Retinal pigment epithelial cell (primary cell): ENCODE measurements at regions not wholly inside any gene's neighbourhood (a gene's known extent, or its start where the extent isn't known, plus 50 kb on each side); places are given as distances from the start of the nearest gene placed in this dataset.
A peak's percentile ranks its signal among the peaks of the same experiment; 100 is the strongest.

Source experiments
- DNase-seq: peaks from one replicate; pipeline ENCODE4 v3.0.0-alpha.2; 2010; ENCODE audit warnings: low read depth
- H3K4me3 ChIP-seq: 2 replicates; pipeline ENCODE4 v1.5.1; 2011; ENCODE audit warnings: mild to moderate bottlenecking, low read length, control low read depth, moderate library complexity
- TF ChIP-seq, protein P1 (sequence below): conservative IDR thresholded peaks from 2 replicates; pipeline ENCODE4 v1.5.1; 2011; ENCODE audit warnings: low read depth, low read length, control low read depth, inconsistent platforms

DNA sequence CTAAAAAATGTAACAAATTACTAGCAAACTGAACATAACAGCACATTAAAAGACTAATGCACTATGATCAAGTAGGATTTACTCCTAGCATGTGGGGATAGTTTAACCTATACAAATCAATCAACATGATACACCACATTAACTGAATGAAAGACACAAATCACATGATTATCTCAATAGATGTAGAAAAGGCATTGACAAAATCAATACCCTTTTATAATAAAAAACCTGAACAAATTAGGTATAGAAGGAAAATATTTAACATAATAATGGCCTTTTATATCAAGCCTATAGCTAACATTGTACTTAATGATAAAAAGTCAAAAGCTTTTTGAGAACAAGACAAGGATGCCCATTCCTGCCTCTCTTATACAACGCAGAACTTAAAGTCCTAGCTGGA is 540.0 kb downstream of the RERGL start:
- TF ChIP-seq, protein P1, sequence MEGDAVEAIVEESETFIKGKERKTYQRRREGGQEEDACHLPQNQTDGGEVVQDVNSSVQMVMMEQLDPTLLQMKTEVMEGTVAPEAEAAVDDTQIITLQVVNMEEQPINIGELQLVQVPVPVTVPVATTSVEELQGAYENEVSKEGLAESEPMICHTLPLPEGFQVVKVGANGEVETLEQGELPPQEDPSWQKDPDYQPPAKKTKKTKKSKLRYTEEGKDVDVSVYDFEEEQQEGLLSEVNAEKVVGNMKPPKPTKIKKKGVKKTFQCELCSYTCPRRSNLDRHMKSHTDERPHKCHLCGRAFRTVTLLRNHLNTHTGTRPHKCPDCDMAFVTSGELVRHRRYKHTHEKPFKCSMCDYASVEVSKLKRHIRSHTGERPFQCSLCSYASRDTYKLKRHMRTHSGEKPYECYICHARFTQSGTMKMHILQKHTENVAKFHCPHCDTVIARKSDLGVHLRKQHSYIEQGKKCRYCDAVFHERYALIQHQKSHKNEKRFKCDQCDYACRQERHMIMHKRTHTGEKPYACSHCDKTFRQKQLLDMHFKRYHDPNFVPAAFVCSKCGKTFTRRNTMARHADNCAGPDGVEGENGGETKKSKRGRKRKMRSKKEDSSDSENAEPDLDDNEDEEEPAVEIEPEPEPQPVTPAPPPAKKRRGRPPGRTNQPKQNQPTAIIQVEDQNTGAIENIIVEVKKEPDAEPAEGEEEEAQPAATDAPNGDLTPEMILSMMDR = no peak
- no peak for DNase-seq
- H3K4me3 ChIP-seq = no peak overlapping the region

DNA sequence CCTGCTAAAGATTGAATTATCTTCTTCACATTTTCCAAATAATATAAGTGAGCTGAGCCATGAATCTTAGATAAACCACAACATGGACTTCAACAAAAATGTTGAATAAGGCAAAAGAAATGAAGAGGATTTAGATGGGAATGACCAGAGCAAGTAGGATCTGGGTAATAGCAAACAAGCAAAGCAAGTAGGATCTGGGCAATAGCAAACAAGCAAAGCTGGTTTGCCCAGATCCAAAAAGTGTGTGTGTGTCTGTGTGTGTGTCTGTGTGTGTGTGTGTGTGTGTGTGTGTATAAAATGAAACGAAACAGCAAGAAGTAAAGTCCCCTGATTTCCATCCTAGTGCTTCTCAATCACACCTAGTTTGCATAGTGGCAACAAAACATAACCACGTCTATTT is 549.1 kb downstream of the RERGL start:
- H3K4me3 ChIP-seq = no peak overlapping the region
- TF ChIP-seq, protein P1 = no peak
- no peak for DNase-seq

DNA sequence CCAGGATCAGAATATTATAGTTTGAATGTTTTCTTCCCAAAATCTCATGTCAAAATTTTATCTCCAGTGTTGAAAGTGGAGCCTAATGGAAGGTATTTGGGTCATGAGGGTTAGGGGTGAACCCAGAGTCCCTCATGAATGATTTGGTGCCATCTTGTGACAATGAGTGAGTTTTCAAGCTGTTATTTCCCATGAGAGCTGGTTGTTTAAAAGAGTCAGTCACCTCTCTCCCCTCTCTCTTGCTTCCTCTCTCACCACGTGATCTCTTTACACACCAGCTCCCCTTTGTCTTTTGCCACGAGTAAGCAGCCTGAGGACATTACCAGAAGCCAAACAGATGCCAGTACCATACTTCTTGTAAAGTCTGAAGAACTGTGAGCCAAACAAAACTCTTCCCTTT is 561.6 kb downstream of the RERGL start:
- no peak for DNase-seq
- TF ChIP-seq, protein P1 = no peak
- no peak overlapping the region for H3K4me3 ChIP-seq

DNA sequence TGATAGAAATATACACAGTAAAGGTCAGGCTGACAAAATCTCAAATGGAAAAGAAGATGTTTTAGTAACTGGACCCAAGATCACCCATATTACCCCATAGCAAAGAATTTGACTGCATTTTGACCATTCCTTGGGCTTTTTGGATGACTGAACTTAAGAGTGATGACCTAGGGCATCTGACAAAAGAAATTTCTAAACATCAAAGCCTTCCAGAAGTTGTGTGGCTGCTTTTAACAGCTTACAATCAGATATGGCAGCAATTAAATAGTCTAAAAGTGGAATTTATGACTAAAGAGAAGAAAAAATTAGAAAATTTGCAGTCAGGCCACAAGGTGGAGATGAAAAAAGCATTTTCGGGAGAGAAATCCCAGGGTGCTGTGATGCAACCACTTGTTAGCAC is 563.0 kb downstream of the RERGL start:
- no peak overlapping the region for H3K4me3 ChIP-seq
- TF ChIP-seq, protein P1 = no peak
- DNase-seq = no peak

DNA sequence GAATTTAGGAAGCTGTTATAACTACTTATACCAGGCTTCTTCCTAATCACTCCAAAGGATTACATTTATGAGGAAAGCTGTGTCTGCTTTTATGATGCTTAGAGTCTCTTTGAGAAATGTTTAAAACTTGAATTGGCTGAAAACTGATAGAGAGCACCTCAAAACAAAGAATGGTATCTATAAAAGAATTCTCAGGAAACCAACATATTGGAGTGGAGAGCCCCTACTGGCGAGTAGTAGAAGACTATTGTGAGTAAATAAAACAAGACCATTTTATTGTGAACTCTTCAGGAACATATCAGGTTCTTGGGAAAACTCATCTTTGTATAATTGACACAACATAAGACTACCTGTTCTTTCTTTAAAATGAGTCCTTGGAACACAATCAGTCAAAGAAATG is 578.6 kb downstream of the RERGL start:
- no peak overlapping the region for H3K4me3 ChIP-seq
- no peak for DNase-seq
- TF ChIP-seq, protein P1 = peak; percentile 44

DNA sequence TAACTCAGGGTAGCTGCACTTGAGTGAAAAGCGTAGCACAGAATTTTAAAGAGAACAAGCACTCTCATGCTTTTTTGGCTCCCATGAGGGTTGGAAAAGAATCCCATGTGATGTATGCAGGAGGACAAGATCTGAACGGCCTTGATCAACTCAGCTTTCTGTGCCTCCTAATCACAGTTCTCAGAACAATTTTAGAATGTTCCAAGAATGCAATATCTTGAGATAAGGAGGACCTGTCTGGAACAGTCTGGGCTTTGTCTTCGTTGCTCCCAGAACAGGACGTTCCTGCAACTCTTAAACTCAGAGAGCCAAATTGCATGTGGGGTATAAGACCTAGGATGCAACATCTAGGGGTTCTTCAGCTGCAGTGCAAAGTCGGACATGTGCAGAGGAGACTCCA is 582.7 kb downstream of the RERGL start:
- TF ChIP-seq, protein P1 = no peak
- DNase-seq = no peak

DNA sequence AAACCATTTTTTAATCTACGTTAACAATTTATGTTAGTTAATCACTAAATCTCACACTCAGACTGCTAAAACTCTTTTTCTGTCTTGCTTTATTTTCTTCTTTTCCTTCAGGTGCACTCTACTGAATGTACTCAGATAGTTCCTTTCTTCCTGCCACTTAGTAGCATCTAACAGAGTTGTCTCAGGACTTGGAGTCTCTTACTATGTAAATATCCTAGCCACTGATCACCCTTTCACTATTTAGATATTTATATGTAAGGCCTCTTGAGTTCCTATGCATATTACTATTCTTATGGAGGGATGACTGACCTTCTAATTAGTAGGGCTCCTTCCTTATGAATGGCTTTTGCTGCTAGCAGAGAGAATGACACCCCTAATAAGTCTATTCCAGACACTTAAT is 586.3 kb downstream of the RERGL start:
- TF ChIP-seq, protein P1 = no peak
- H3K4me3 ChIP-seq = no peak overlapping the region
- DNase-seq = no peak

More for the DNA sequence above, 582.7 kb downstream of the RERGL start:
- H3K4me3 ChIP-seq = no peak overlapping the region
